GM18505 (cell line): ENCODE measurements at regions not wholly inside any gene's neighbourhood (a gene's known extent, or its start where the extent isn't known, plus 50 kb on each side); places are given as distances from the start of the nearest gene placed in this dataset.
"Not testable (repeated sequence)": the region's sequence is repeated elsewhere in the genome, so short reads cannot be mapped to it uniquely, and the experiment has no call there.

Source experiments
- ATAC-seq: cut with Tn5 transposase; IDR thresholded peaks from one replicate; pipeline ENCODE4 v1.9.1; 2021; ENCODE audit not compliant: unreplicated experiment
- POLR2A ChIP-seq: IDR thresholded peaks from 4 replicates; pipeline ENCODE4 v1.6.1; 2011; ENCODE audit warnings: borderline replicate concordance; ENCODE audit not compliant: insufficient read depth, insufficient read length; ENCODE audit errors: extremely low read depth

DNA sequence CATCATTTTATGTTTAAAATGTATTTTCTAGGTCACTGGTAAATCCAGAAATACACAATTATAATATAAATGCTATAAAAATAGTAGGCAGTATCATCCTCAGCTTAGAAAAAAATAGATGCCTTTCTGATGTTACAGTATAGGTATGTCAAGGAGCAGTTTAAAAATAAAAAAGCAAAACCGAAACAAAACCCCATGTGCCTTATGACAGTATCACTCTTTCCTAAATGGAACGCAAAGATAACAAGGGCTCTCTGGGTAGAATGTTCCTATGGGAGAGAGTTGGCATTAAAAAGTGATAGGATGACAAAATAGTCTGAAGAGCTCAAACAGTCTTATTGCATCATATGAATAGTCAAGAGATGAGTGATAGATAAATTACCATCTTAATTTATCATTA is 172.1 kb downstream of the DSC3 start:
- no peak for TF ChIP-seq POLR2A
- no peak for ATAC-seq

DNA sequence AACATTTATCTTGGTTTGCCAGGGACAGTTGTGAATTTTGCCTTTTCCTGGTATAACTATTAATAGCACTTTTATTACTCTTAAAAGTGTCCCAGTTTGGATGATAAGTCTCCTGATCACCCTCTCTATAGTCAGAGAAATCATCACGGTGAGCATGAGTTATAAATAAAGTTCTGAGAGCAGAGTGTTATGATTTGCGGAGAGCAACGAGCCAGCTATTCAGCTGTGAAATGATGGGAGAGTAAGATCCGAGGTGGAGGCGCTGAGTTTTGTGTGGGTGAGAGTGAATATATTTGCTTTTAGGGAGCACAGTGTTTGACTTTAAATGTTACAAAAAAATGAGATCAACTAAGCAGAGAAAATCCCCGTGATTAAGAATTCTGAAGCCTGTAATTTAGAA is 179.6 kb downstream of the DSC3 start:
- ATAC-seq = no peak
- no peak for TF ChIP-seq POLR2A

DNA sequence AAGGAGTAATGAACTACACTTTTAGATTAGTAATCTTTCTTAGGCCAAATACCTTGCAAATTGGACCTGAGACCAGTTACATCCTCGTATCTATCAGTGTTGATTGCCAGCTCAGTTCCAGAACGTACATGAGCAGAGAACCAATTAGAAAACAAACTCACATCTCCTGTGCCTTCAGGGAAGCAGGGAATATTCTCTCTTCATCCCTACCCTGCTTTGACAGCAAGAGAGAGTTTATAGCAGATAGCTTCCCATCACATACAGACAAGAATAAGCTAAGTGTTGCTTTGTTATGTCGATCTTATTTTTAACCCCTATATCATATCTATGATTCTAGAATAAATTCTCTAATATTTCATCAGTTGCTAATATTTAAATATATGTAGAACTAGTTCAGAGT is 181.8 kb downstream of the DSC3 start:
- no peak for TF ChIP-seq POLR2A
- no peak for ATAC-seq

DNA sequence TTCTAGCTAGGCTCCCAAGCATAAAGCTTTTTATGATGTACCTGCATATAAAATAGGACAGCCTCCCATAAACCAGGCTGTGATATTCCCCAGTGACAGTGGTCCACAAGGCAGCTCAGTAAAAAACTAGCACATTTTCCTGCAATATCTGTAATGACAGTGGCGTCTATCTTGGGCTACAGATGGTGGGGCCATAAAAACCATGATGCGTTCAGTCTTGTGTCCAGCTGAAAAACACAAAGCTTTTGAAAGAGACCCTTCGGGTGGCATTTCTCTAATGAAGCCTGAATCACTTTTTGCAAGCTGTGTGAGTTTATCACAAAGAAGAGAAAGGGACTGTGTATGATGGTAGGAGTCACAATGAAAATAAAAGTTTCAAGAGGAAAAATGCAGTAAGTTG is 183.5 kb downstream of the DSC3 start:
- TF ChIP-seq POLR2A = no peak
- ATAC-seq = no peak

DNA sequence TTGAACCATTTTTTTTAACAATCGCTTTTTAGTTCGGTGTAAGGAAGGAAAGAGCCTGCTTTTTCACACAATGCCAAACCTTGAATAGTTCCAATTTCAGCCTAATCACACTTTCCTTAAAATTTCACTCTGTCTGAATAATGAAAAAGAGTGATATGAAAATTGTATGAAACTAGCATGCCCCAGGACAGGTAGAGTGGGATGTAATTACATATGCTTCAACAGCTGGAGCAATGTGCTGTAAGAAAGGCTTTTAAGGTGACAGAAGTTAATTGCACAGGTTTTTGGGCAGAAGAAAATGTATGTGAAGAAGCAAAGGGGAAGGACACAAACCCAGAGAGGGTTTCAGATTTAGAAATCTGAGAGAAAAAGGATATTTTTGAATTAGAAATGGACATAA is 184.0 kb downstream of the DSC3 start:
- no peak for ATAC-seq

DNA sequence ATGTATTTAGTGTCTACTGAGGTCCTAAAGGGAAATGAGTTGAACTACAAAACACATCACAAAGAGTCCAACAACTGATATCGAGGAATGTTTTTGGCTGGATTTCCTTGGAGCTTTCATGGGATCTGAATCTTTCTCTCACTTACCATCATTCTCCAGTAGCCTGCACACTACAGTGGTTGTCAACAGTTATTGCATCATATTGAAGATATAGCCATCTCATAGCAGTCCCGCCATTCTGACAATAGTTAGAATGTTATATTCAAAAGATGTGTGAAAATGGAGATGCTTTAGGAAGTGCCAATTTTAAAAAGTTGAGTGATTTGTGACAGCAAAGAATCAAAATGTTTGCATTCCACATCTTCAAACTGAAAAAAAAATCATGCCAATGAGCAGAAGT is 186.8 kb downstream of the DSC3 start:
- TF ChIP-seq POLR2A = no peak
- no peak for ATAC-seq

More for the DNA sequence above, 184.0 kb downstream of the DSC3 start:
- no peak for TF ChIP-seq POLR2A

DNA sequence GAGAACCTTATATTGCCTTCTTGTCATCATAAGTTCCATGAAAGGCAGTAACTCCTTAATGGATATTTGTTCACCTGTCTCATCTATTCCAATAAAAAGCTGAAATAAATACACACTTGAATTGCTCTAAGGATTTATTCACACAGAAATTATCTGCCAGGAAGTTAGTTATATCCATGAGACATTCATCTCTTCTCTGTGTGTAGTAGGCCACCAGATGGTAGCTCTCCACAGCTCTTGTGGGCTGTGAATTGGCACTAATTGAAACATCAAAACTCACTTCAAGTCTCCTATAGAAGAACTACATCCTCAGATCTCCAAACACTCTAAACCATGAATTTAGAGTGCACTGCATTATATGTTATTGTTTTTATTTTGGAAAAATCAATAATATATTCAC is 189.6 kb downstream of the DSC3 start:
- no peak for ATAC-seq
- TF ChIP-seq POLR2A = no peak

DNA sequence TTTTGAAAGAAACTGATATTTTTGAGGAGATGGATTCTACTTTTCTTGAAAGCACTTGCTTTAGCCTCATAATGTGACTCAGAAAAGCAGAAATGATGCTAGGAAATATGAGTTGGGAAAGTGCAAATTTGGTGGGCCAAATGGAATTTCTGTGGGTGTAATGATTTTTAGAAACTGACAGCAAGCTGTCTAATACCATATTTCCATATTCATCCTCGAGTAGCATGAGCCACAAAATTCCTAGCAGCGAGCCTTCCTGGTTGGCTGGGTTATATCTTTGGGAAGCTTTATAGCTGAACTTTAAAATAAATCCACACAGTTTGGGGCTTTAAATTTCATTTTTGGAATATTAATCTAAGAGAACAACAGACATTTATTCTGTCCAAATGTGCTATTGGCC is 190.0 kb downstream of the DSC3 start:
- TF ChIP-seq POLR2A = no peak

DNA sequence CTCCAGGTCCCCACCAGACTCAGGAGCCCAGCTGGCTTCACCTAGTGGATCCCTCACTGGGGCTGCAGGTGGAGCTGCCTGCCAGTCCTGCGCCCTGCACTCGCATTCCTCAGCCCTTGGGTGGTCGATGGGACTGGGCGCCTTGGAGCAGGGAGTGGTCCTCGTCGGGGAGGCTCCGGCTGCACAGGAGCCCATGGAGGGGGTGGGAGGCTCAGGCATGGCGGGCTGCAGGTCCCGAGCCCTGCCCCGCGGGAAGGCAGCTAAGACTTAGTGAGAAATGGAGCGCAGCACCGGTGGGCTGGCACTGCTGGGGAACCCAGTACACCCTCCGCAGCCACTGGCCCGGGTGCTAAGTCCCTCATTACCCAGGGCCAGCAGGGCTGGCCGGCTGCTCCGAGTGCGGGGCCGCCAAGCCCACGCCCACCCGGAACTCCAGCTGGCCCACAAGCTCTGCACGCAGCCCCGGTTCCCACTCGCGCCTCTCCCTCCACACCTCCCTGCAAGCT is 203.4 kb downstream of the DSC3 start:
- ATAC-seq = not testable (repeated sequence)

More for the DNA sequence above, 190.0 kb downstream of the DSC3 start:
- no peak for ATAC-seq

DNA sequence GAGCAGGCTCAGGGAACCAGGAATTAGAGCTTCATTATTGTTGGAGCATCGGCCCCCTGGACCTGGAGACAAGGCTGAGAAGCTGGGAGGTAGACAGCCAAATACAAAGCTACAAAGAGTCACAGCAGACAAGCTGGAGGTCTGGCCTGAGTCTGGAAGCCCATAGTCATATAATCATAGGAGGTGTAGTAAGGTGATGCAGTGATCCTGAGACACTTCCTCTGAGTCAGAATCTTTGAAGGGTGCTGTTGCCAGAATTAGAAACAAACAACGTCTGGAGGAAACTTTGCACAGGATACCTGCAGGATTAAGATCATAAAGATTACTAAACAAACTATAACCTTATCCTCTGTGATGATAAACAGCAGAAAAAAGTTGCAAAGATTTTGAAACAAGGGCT is 213.8 kb downstream of the DSC3 start:
- ATAC-seq = no peak
- TF ChIP-seq POLR2A = no peak

DNA sequence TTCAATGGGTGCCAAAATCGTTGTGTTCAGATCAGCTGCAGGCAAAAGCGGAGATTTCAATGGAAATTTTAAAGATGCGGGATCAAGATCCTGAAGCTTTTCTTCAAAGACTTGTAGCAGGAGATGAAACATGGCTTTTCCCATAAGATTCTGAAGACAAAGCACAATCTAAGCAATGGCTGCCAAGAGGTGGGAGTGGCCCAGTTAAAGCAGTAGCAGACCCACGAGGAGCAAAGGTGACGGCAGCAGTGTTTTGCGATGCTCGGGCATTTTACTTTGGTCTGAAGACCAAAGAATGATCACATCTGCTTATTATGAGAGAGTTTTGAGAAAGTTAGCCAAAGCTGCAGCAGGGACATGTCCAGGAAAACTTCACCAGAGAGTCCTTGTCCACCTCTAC is 222.9 kb downstream of the DSC3 start:
- no peak for TF ChIP-seq POLR2A
- ATAC-seq = no peak

DNA sequence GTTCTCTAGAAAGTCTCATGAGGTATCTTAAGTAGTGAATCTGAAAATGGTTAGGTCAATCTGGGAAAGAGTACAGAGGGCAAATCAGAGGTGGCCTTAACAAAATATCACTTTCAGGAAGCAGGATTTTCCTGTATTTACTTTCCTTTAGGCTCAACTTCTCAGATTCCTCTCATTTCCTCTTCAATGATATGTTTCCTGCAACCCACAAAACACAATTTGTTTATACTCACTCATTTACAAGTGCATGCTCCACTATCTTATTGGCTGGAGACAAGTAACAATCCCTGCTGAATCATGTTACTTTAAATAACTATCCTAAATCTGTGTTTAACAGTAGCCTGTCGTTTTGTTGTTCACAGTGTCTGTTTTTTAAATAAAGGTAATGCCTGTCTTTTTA is 228.1 kb downstream of the DSC3 start:
- ATAC-seq = no peak
- TF ChIP-seq POLR2A = no peak

DNA sequence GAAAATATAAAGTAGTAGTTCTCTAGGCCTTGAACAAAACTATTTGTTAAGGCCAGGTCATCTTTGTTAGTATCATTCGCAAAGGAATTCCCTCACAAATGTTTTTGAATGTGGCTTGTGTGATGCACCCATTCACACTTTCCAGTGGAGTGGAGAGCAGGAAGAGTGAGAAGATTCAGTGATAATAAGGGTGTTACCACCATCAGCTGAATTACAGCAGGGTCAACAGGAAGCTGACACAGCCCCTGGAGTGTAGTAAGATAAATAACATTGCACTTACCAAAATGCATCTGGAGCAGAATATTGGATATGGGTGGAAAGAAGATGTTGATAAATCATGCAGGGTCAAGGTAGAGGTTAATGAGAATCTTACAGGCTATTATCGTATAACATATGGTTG is 231.0 kb downstream of the DSC3 start:
- TF ChIP-seq POLR2A = no peak

DNA sequence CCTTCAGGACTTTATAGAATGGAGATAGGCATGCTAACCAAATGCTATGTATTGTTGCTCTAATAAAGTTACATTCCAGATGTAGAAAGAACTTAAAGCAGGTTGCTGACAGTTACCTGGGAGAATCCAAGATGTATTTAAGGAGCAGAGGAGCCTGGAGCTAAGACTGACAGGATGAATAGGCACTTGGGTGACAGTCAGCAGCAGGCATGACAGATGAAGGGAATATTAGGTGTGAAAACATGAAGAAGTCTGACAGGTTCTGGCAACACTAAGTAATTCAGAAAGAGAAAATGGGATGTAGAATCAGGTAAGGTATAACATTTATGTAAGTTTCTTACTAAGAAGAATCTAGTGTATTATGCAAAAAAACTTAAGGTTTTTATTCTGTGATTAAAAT is 232.0 kb downstream of the DSC3 start:
- no peak for ATAC-seq
- no peak for TF ChIP-seq POLR2A

More for the DNA sequence above, 231.0 kb downstream of the DSC3 start:
- ATAC-seq = no peak

DNA sequence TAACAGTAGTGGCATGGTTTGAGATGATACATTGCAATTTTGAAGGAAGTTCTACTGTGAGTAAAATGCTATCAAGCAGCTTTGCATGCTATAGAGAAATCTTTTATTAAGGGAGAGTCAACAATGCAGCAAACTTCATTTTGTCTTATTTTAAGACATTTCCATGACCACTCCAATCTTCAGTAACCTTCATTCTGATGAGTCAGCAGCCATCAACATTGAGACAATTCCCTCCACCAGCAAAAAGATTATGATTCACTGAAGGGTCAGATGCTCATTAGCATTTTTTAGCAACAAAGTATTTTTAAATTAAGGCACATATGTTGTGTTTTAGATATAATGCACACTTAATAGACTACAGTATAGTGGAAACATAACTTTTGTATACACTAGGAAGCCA is 235.7 kb downstream of the DSC3 start:
- TF ChIP-seq POLR2A = no peak
- ATAC-seq = no peak

DNA sequence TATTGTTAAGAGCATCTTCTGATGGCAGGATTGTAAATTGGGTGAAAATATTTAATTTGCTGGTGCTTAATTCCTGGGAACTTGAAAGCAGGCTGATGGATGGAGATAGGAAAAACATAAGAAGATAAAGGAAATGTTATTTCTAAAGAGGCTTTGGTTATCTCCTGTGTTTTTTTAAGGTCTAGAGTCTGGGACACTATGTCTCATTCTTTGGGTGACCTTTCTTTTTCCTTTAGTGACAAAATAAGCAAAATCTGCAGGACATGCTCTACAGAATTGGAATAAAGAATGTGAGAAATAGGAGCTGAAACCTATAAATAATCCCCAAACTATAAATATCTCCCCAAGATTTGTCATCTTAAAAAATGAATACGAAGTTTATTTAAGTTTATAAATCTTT is 241.7 kb downstream of the DSC3 start:
- no peak for TF ChIP-seq POLR2A
- no peak for ATAC-seq

DNA sequence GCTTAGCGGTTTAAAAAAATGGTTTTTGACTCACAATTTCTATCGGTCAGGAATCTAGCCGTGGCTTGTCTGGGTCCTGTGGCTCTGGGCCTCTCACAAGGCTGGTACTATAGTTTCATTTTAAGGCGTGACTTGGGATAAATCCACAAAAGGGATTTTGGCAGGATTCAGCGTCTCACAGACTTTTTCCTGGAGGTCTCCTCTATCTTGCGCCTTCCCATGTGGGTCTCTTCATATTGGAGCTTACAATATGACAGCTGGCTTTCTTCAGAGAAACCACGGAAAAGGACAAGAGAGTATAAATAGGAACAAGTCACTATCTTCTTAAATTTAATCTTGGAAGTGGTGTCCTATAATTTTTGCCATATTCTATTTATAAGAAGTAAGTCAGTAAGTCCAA is 250.5 kb downstream of the DSC3 start:
- no peak for ATAC-seq
- no peak for TF ChIP-seq POLR2A

DNA sequence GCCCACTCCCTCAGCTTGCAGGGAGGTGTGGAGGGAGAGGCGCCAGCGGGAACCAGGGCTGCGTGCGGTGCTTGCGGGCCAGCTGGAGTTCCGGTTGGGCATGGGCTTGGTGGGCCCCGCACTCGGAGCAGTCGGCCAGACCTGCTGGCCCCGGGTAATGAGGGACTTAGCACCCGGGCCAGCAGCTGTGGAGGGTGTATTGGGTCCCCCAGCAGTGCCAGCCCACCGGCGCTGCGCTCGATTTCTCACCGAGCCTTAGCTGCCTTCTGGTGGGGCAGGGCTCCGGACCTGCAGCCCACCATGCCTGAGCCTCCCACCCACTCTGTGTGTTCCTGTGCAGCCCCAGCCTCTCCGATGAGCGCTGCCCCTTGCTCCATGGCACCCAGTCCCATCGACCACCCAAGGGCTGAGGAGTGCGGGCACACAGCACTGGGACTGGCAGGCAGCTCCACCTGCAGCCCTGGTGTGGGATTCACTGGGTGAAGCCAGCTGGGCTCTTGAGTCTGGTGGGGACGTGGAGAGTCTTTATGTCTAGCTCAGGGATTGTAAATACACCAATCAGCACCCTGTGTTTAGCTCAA is 254.0 kb downstream of the DSC3 start:
- ATAC-seq = not testable (repeated sequence)
